IMR-90 (cell line): ENCODE measurements at regions not wholly inside any gene's neighbourhood (a gene's known extent, or its start where the extent isn't known, plus 50 kb on each side); places are given as distances from the start of the nearest gene placed in this dataset.

Source experiments
- ATAC-seq: fragments of 200-7000 bp; cut with Tn5 transposase; 2 replicates; pipeline ENCODE4 v1.9.1; 2020; ENCODE audit warnings: low read depth, mild to moderate bottlenecking, moderate library complexity
- BruUV-seq: library from RNA; stranded (reverse); fragments of 400-500 nt; replicated peaks from 2 replicates; lab custom pipeline; 2021; lab: Mats Ljungman, UMichigan
- CTCF ChIA-PET: fragments of 300-600 bp; formaldehyde crosslinking; extraction: SDS; loops from one replicate; lab custom pipeline; 2021; ENCODE audit warnings: antibody characterized with exemption; lab: Yijun Ruan, JAX
- POLR2A ChIA-PET: fragments of 300-600 bp; sonication (Branson Sonifier 250); formaldehyde crosslinking; loops from one replicate; lab custom pipeline; 2022; ENCODE audit warnings: antibody characterized with exemption; ENCODE audit not compliant: unreplicated experiment; lab: Charles Lee
- DNase-seq: peaks from one replicate; pipeline ENCODE4 v3.0.0; 2013
- H2AFZ ChIP-seq: replicated peaks from 2 replicates; pipeline ENCODE3; 2013; ENCODE audit warnings: low read length, mild to moderate bottlenecking; ENCODE audit not compliant: poor library complexity
- H2AK5ac ChIP-seq: 2 replicates; pipeline ENCODE4 v1.6.1; 2013; ENCODE audit warnings: low read depth, low read length, inconsistent platforms
- H2AK9ac ChIP-seq: replicated peaks from 2 replicates; pipeline ENCODE3; 2013; ENCODE audit warnings: mild to moderate bottlenecking, low read depth, low read length, moderate library complexity; ENCODE audit not compliant: poor library complexity
- H2BK120ac ChIP-seq: 2 replicates; pipeline ENCODE4 v1.6.1; 2013; ENCODE audit warnings: low read depth, low read length, inconsistent platforms
- H2BK15ac ChIP-seq: 3 replicates; pipeline ENCODE4 v1.6.1; 2013; ENCODE audit warnings: low read depth, low read length, inconsistent platforms
- H2BK20ac ChIP-seq: 2 replicates; pipeline ENCODE4 v1.6.1; 2013; ENCODE audit warnings: low read depth, mild to moderate bottlenecking, inconsistent platforms, low read length, moderate library complexity
- H2BK5ac ChIP-seq: 2 replicates; pipeline ENCODE4 v1.6.1; 2013; ENCODE audit warnings: mild to moderate bottlenecking, low read depth, low read length, inconsistent platforms; ENCODE audit not compliant: poor library complexity, severe bottlenecking
- H3K14ac ChIP-seq: replicated peaks from 2 replicates; pipeline ENCODE4 v1.6.1; 2013; ENCODE audit warnings: low read depth, low read length, inconsistent platforms
- H3K18ac ChIP-seq: 2 replicates; pipeline ENCODE4 v1.6.1; 2013; ENCODE audit warnings: low read depth, low read length, control low read depth
- H3K23ac ChIP-seq: 2 replicates; pipeline ENCODE4 v1.6.1; 2013; ENCODE audit warnings: low read depth, low read length, inconsistent platforms
- H3K27ac ChIP-seq: 2 replicates; pipeline ENCODE4 v1.5.1; 2013; ENCODE audit warnings: mild to moderate bottlenecking, control low read depth, low read length; ENCODE audit not compliant: insufficient read depth
- H3K27me3 ChIP-seq: 2 replicates; pipeline ENCODE4 v1.6.1; 2013; ENCODE audit warnings: low read length; ENCODE audit not compliant: control insufficient read depth, insufficient read depth
- H3K36me3 ChIP-seq: 2 replicates; pipeline ENCODE4 v1.6.1; 2013; ENCODE audit warnings: low read length, mixed read lengths; ENCODE audit not compliant: control insufficient read depth, insufficient read depth
- H3K4ac ChIP-seq: 2 replicates; pipeline ENCODE4 v1.6.1; 2013; ENCODE audit warnings: low read depth, low read length, inconsistent platforms
- H3K4me1 ChIP-seq: 2 replicates; pipeline ENCODE4 v1.6.1; 2013; ENCODE audit warnings: low read length, mixed read lengths; ENCODE audit not compliant: control insufficient read depth, insufficient read depth
- H3K4me2 ChIP-seq: 2 replicates; pipeline ENCODE4 v1.6.1; 2013; ENCODE audit warnings: low read depth, mild to moderate bottlenecking, control low read depth, low read length, moderate library complexity
- H3K4me3 ChIP-seq: 2 replicates; pipeline ENCODE4 v1.5.1; 2013; ENCODE audit warnings: low read depth, mild to moderate bottlenecking, control low read depth, low read length, moderate library complexity; ENCODE audit not compliant: insufficient read depth
- H3K56ac ChIP-seq: 2 replicates; pipeline ENCODE4 v1.6.1; 2013; ENCODE audit warnings: low read length, inconsistent platforms; ENCODE audit not compliant: insufficient read depth; ENCODE audit errors: extremely low read depth
- H3K79me1 ChIP-seq, 2 experiments: 2 replicates each; pipeline ENCODE4 v1.6.1; 2013; ENCODE audit warnings: low read length in 2 of 2, inconsistent platforms in 1 of 2, low read depth in 1 of 2
- H3K9ac ChIP-seq: 2 replicates; pipeline ENCODE4 v1.6.1; 2013; ENCODE audit warnings: low read depth, low read length, control low read depth
- H3K9me1 ChIP-seq: 2 replicates; pipeline ENCODE4 v1.6.1; 2013; ENCODE audit warnings: low read length, inconsistent platforms; ENCODE audit not compliant: insufficient read depth
- H3K9me3 ChIP-seq: 2 replicates; pipeline ENCODE4 v1.6.1; 2013; ENCODE audit warnings: low read length; ENCODE audit not compliant: control insufficient read depth, insufficient read depth
- H4K20me1 ChIP-seq: 2 replicates; pipeline ENCODE4 v1.6.1; 2013; ENCODE audit warnings: low read length, inconsistent platforms; ENCODE audit not compliant: insufficient read depth
- H4K5ac ChIP-seq: 2 replicates; pipeline ENCODE4 v1.6.1; 2013; ENCODE audit warnings: mild to moderate bottlenecking, low read depth, low read length, control low read depth
- H4K8ac ChIP-seq, 2 experiments: 2 replicates each; pipeline ENCODE4 v1.6.1; 2013; ENCODE audit warnings: low read depth in 2 of 2, low read length in 2 of 2, control low read depth in 1 of 2, inconsistent platforms in 1 of 2
- H4K91ac ChIP-seq: 2 replicates; pipeline ENCODE4 v1.6.1; 2013; ENCODE audit warnings: low read depth, low read length, inconsistent platforms; ENCODE audit not compliant: insufficient read depth
- CHD1 ChIP-seq: IDR thresholded peaks from 2 replicates; pipeline ENCODE4 v1.6.1; 2012; ENCODE audit warnings: low read depth, low read length, improper control_type of control experiment
- MAFK ChIP-seq: IDR thresholded peaks from 2 replicates; pipeline ENCODE4 v1.6.1; 2012; ENCODE audit warnings: low read depth, low read length, improper control_type of control experiment
- MXI1 ChIP-seq: IDR thresholded peaks from 2 replicates; pipeline ENCODE4 v1.6.1; 2012; ENCODE audit warnings: low read depth, mild to moderate bottlenecking, low read length, moderate library complexity, borderline replicate concordance
- RCOR1 ChIP-seq: IDR thresholded peaks from 2 replicates; pipeline ENCODE4 v1.6.1; 2012; ENCODE audit warnings: mild to moderate bottlenecking, low read length, improper control_type of control experiment; ENCODE audit not compliant: insufficient replicate concordance
- RFX5 ChIP-seq: IDR thresholded peaks from 2 replicates; pipeline ENCODE4 v1.8.0; 2012; ENCODE audit warnings: low read depth, mild to moderate bottlenecking, low read length, moderate library complexity
- WGBS, 2 experiments: methylation state at CpG; one replicate each; pipeline versions ENCODE4 v1.1.5 to v1.1.7; 2013; ENCODE audit warnings: missing lambda C conversion rate in 2 of 2; ENCODE audit not compliant: insufficient read length in 1 of 2; ENCODE audit errors: extremely low coverage in 2 of 2; 5-methylcytosine and 5-hydroxymethylcytosine counted together
- dilution Hi-C: fragments of 300-500 bp; cut with HindIII; formaldehyde crosslinking; loops from one replicate; pipeline ENCODE4 v1.14.3; 2018; ENCODE audit warnings: low sequenced_read_pairs; ENCODE audit not compliant: unreplicated experiment
- in situ Hi-C: fragments of 300-500 bp; cut with MboI; formaldehyde crosslinking; loops from 3 replicates; pipeline ENCODE4 v1.14.3; 2019; ENCODE audit warnings: low sequenced_read_pairs, inconsistent platforms, mixed read lengths
- intact Hi-C: fragments of 100-400 bp; cut with micrococcal nuclease; formaldehyde crosslinking; loops from 2 replicates; pipeline ENCODE4 v1.10.0; 2022
- TF ChIP-seq, protein P1 (sequence below): conservative IDR thresholded peaks from 2 replicates; pipeline ENCODE4 v1.5.1; 2012; ENCODE audit warnings: mild to moderate bottlenecking, low read depth, low read length, improper control_type of control experiment
- TF ChIP-seq, protein P2 (sequence below): fragments of 150-350 bp; IDR thresholded peaks from 2 replicates; pipeline ENCODE4 v1.6.1; 2017; ENCODE audit warnings: mild to moderate bottlenecking, antibody characterized with exemption, low read length, low read depth

DNA sequence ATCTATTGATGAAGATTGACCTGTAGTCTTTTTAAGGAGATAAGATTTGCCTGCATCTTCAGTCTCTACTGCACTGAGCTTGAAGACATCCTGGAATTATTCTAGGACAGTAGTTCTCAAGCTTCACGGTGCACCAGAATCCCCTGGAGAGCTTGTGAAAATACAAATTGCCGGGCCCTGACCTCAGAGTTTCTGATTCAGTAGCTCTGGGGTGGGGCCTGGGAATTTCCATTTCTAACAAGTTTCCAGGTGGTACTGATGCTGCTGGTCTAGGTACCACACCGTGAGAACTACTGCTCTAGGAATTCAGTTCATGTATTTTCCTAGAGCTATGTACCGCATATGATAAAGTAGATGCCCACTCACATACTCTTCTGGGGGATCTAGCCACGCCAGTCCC is 246.1 kb downstream of the HS3ST3B1 start:
- TF ChIP-seq CHD1 (no peak), RFX5 (no peak), MAFK (no peak), MXI1 (no peak), RCOR1 (no peak)
- TF ChIP-seq, protein P1, sequence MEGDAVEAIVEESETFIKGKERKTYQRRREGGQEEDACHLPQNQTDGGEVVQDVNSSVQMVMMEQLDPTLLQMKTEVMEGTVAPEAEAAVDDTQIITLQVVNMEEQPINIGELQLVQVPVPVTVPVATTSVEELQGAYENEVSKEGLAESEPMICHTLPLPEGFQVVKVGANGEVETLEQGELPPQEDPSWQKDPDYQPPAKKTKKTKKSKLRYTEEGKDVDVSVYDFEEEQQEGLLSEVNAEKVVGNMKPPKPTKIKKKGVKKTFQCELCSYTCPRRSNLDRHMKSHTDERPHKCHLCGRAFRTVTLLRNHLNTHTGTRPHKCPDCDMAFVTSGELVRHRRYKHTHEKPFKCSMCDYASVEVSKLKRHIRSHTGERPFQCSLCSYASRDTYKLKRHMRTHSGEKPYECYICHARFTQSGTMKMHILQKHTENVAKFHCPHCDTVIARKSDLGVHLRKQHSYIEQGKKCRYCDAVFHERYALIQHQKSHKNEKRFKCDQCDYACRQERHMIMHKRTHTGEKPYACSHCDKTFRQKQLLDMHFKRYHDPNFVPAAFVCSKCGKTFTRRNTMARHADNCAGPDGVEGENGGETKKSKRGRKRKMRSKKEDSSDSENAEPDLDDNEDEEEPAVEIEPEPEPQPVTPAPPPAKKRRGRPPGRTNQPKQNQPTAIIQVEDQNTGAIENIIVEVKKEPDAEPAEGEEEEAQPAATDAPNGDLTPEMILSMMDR, result no peak
- TF ChIP-seq, protein P2, sequence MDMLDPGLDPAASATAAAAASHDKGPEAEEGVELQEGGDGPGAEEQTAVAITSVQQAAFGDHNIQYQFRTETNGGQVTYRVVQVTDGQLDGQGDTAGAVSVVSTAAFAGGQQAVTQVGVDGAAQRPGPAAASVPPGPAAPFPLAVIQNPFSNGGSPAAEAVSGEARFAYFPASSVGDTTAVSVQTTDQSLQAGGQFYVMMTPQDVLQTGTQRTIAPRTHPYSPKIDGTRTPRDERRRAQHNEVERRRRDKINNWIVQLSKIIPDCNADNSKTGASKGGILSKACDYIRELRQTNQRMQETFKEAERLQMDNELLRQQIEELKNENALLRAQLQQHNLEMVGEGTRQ, result no peak
- H3K36me3 ChIP-seq, result no peaks in the 10 kb centered on the region
- H3K4me2 ChIP-seq, result no peak overlapping the region
- no peak overlapping the region for H4K8ac ChIP-seq
- no peak for DNase-seq
- no peaks in the 10 kb centered on the region for H3K79me1 ChIP-seq
- H4K20me1 ChIP-seq, result no peaks in the 10 kb centered on the region
- H3K4me3 ChIP-seq, result no peak overlapping the region
- H2BK20ac ChIP-seq, result no peak overlapping the region
- H2BK120ac ChIP-seq, result no peak overlapping the region
- no peak overlapping the region for H2AFZ ChIP-seq
- in situ Hi-C loops (no loop called here), dilution Hi-C loops (no loop called here), intact Hi-C loops (no loop called here)
- H3K56ac ChIP-seq, result no peak overlapping the region
- no peak overlapping the region for H3K23ac ChIP-seq
- H2BK5ac ChIP-seq, result no peak overlapping the region
- H3K4ac ChIP-seq, result no peak overlapping the region
- no peak overlapping the region for H3K27ac ChIP-seq
- H2AK5ac ChIP-seq, result no peak overlapping the region
- no peak overlapping the region for H3K9ac ChIP-seq
- H3K4me1 ChIP-seq, result no peaks in the 10 kb centered on the region
- no peak overlapping the region for H4K91ac ChIP-seq
- H3K18ac ChIP-seq, result no peak overlapping the region
- no peak overlapping the region for H4K5ac ChIP-seq
- no peak overlapping the region for H2AK9ac ChIP-seq
- H2BK15ac ChIP-seq, result no peak overlapping the region
- 61% methylated on average over 3 of the region's 5 CpGs; no CpG with 5 or more reads in 1 of the 2 experiments for WGBS, 2 experiments
- ChIA-PET CTCF (interaction anchor here (0.5 kb wide), 1 partner anchor 307 kb away, joined by 5 read pairs; no protein-coding TSS in a partner anchor), POLR2A (no interaction called here)
- H3K9me1 ChIP-seq, result no peaks in the 10 kb centered on the region
- no peak for ATAC-seq
- BruUV-seq, result no TSS peak
- no peak overlapping the region for H3K14ac ChIP-seq
- H3K9me3 ChIP-seq, result no peaks in the 10 kb centered on the region
- 0 out of 2 replicates have a peak, but pooled peaks cover 1% of the 10 kb centered on the region for H3K27me3 ChIP-seq
